GM12801 (cell line): ENCODE measurements at regions not wholly inside any gene's neighbourhood (a gene's known extent, or its start where the extent isn't known, plus 50 kb on each side); places are given as distances from the start of the nearest gene placed in this dataset.

ENCODE experiments used
- TF ChIP-seq, protein P1 (sequence below): IDR thresholded peaks from one replicate; pipeline ENCODE4 v1.5.1; 2011; ENCODE audit warnings: control low read depth; ENCODE audit not compliant: insufficient read length; ENCODE audit errors: extremely low read depth

DNA sequence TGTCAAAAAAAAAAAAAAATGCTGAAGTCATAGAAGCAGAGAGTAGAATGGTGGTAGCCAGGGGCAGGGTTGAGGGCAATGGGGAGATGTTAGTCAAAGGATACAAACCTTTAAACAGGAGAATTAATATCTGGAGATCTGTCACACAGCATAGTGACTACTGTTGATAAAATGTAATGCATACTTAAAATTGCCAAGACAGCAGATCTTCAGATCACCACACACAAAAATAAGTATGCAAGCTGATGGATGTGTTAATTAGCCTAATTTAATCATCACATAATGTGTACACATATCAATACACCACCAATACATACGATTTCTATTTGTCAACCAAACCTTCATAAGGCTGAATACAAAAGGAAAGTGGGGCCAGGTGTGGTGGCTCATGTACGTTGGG is 83.5 kb upstream of the PHACTR3 start:
- TF ChIP-seq, protein P1, sequence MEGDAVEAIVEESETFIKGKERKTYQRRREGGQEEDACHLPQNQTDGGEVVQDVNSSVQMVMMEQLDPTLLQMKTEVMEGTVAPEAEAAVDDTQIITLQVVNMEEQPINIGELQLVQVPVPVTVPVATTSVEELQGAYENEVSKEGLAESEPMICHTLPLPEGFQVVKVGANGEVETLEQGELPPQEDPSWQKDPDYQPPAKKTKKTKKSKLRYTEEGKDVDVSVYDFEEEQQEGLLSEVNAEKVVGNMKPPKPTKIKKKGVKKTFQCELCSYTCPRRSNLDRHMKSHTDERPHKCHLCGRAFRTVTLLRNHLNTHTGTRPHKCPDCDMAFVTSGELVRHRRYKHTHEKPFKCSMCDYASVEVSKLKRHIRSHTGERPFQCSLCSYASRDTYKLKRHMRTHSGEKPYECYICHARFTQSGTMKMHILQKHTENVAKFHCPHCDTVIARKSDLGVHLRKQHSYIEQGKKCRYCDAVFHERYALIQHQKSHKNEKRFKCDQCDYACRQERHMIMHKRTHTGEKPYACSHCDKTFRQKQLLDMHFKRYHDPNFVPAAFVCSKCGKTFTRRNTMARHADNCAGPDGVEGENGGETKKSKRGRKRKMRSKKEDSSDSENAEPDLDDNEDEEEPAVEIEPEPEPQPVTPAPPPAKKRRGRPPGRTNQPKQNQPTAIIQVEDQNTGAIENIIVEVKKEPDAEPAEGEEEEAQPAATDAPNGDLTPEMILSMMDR, result no peak

DNA sequence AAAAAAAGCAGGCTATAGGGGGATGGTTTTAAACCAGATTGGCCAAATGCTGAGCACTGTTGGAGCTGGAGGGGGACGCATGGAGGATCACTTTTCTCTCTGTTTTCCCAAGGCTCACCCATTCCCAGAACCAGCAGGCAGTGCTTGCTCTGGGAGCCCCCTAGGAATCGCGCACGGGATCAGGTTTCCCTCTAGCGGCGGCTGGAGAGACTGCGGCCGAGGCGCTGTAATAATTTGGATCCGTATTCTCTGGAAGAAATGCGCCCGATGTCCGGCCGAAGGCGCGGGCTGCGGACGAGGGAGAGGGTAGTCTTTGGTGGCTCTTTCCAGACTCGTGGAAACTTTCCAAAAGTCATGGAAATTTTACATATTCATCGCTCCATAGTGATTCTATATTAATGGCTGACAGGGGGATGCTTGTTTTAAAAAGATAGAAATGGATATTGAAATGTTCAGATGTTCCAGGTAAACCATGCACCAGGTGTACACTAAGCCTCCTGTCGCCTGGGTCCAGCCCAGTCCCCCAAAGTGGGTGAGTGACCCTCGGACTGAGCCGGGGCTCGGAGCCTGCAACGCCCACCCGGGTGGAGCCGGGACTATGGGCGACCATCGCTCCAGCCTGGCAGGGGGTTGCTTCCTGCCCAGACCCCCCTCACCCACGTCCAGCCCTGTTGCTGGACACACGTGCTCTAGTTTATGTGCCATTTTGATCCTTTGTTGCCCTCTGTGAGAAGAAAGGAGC is 78.7 kb upstream of the PHACTR3 start:
- TF ChIP-seq, protein P1, result no peak

DNA sequence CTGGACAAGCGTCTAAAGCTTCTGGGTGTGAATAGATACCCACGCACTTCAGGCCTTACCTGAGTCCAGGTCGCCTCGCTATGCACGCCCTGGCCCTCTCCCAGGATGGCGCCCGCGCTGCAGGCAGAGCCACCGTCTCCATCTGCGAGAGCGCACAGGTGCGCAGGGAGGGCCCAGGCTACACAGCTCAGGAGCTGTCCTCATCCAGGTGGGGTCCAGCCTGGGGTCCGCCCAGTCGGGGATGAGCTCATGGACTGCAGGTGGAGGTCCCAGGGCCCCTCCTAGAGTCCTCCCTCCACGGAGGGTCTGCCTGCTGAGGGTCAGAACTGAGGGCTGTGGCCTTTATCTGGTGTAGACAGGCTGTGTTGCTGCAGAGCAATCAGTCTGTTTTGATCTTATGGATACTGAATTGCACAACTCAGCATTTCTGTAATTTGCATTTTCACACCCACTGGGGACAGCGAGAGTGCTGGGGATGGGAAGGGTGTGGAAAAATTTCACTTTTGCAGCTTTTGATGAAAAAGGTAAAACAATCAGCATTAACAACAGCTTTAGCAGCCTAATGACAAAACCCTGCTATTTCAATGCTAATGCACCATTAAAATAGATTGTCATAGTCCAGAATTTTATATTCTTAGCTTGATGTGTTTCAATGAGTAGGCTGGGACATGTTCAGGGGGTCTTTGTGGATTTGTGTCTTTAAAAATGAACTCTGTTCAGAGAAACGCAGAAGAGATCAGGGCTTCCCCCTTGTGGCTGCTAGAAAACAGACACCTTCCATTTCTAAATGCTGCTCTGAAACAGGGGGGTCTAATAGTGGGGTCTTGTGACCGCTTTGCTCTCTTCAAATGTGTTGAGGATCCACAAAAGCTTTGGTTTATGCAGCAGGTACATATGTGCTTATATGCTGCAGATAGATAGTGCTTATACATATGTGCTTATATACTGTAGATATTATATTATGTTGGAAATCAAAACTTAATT is 77.8 kb upstream of the PHACTR3 start:
- TF ChIP-seq, protein P1, result no peak

DNA sequence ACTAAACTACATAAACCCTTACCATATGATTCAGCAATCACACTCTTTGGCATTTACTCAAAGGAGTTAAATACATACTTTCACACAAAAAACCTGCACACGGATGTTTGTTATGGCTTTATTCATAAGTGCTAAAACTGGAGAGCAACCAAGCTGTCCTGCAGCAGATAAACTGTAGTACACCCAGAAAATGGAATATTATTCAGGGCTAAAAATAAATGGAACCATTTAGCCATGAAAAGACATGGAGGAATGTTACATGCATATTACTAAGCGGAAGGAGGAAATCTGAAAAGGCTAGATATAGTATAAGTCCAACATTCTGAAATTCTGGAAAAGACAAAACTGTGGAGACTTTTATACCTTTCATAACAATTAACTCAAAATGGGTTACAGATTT is 73.6 kb upstream of the PHACTR3 start:
- TF ChIP-seq, protein P1, result no peak

DNA sequence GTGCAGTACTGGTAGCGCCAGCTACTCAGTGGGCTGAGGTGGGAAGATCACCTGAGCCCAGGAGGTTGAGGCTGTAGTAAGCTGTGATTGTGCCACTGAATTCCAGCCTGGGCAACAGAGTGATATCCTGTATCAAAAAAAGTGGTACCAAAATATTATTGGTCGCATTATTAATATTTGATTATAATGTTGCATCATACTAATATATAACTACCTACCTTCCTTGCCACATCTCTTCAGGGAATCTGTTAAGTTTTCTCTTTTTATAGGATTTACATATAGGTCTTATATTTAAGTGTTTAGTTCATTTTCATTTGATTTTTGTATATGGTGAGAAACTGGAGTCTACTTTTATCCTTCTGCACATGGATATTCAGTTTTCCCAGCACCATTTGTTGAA is 66.3 kb upstream of the PHACTR3 start:
- TF ChIP-seq, protein P1, result no peak

DNA sequence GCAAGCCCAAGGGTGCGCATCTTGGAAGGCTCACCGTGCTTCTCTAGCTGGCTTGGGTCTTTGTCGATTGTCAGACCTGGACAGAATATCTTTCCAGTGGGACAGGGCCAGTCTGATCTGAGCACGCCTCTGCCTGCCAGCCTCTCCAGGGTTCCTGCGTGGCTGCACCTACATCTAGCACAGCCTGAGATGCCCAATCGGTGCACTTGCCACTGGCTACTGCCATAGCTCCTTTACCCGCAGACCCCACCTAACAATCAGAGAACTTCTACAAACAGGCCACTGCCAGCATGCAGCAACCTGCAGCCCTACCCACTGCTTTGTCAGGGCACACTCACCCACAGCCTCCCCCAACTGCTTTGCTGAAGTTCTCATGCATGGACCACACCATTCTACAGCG is 56.7 kb upstream of the PHACTR3 start:
- TF ChIP-seq, protein P1, result no peak
